Parathyroid adenoma (tissue), 2 donors: ENCODE measurements at regions not wholly inside any gene's neighbourhood (a gene's known extent, or its start where the extent isn't known, plus 50 kb on each side); places are given as distances from the start of the nearest gene placed in this dataset.

Source experiments
- H2AFZ ChIP-seq: fragments of 300-600 bp; sonication (generic); one replicate; pipeline ENCODE4 v1.7.0; 2017; ENCODE audit warnings: antibody characterized with exemption, mild to moderate bottlenecking
- H3K27ac ChIP-seq: fragments of 300-600 bp; sonication (generic); one replicate; pipeline ENCODE4 v1.7.0; 2017
- H3K27me3 ChIP-seq: fragments of 300-600 bp; sonication (generic); one replicate; pipeline ENCODE4 v1.7.0; 2017; ENCODE audit warnings: low read length; ENCODE audit not compliant: control insufficient read depth, insufficient read depth
- H3K36me3 ChIP-seq: fragments of 300-600 bp; sonication (generic); one replicate; pipeline ENCODE4 v1.7.0; 2017; ENCODE audit warnings: low read length; ENCODE audit not compliant: control insufficient read depth, insufficient read depth
- H3K4me1 ChIP-seq: fragments of 300-600 bp; sonication (generic); one replicate; pipeline ENCODE4 v1.7.0; 2017; ENCODE audit warnings: control low read depth
- H3K4me2 ChIP-seq: fragments of 300-600 bp; sonication (generic); one replicate; pipeline ENCODE4 v1.7.0; 2017; ENCODE audit warnings: low read length
- H3K4me3 ChIP-seq: fragments of 300-600 bp; sonication (generic); one replicate; pipeline ENCODE4 v1.7.0; 2017; ENCODE audit warnings: low read depth, low read length
- H3K79me2 ChIP-seq: fragments of 300-600 bp; sonication (generic); one replicate; pipeline ENCODE4 v1.7.0; 2017; ENCODE audit warnings: control low read depth
- H3K9ac ChIP-seq: fragments of 300-600 bp; sonication (generic); one replicate; pipeline ENCODE4 v1.7.0; 2017; ENCODE audit warnings: mild to moderate bottlenecking
- H3K9me3 ChIP-seq: fragments of 300-600 bp; sonication (generic); one replicate; pipeline ENCODE4 v1.7.0; 2017; ENCODE audit warnings: low read length; ENCODE audit not compliant: control insufficient read depth
- CTCF ChIP-seq: fragments of 300-600 bp; sonication (generic); IDR thresholded peaks from one replicate; pipeline ENCODE4 v1.7.0; 2017; ENCODE audit warnings: antibody characterized with exemption, mild to moderate bottlenecking
- donor health status: primary hyperparathyroidism.

- H3K9me3 ChIP-seq: no peaks in the 10 kb centered on the region
- no peak overlapping the region for H2AFZ ChIP-seq
- no peaks in the 10 kb centered on the region for H3K36me3 ChIP-seq
- H3K27ac ChIP-seq: no peak overlapping the region
- no peak overlapping the region for H3K9ac ChIP-seq
- no peaks in the 10 kb centered on the region for H3K79me2 ChIP-seq
- no peak overlapping the region for H3K4me2 ChIP-seq
- H3K4me3 ChIP-seq: no peak overlapping the region
- TF ChIP-seq CTCF: no peak
- H3K27me3 ChIP-seq: no peaks in the 10 kb centered on the region
- no peaks in the 10 kb centered on the region for H3K4me1 ChIP-seq
These were observed 378.7 kb upstream of the AZI2 start for GRCh38 chr3:28727307-28727706.

GRCh38 chr3:28738425-28738824, 389.8 kb upstream of the AZI2 start:
- H2AFZ ChIP-seq: no peak overlapping the region
- no peaks in the 10 kb centered on the region for H3K4me1 ChIP-seq
- no peak overlapping the region for H3K4me3 ChIP-seq
- H3K36me3 ChIP-seq: no peaks in the 10 kb centered on the region
- H3K27ac ChIP-seq: no peak overlapping the region
- no peak overlapping the region for H3K9ac ChIP-seq
- H3K79me2 ChIP-seq: no peaks in the 10 kb centered on the region
- H3K9me3 ChIP-seq: no peaks in the 10 kb centered on the region
- TF ChIP-seq CTCF: no peak
- H3K4me2 ChIP-seq: no peak overlapping the region
- no peaks in the 10 kb centered on the region for H3K27me3 ChIP-seq

- no peak overlapping the region for H2AFZ ChIP-seq
- no peaks in the 10 kb centered on the region for H3K36me3 ChIP-seq
- H3K27ac ChIP-seq: no peak overlapping the region
- H3K27me3 ChIP-seq: no peaks in the 10 kb centered on the region
- H3K9ac ChIP-seq: no peak overlapping the region
- H3K79me2 ChIP-seq: no peaks in the 10 kb centered on the region
- no peaks in the 10 kb centered on the region for H3K9me3 ChIP-seq
- TF ChIP-seq CTCF: no peak
- H3K4me3 ChIP-seq: no peak overlapping the region
- no peaks in the 10 kb centered on the region for H3K4me1 ChIP-seq
- H3K4me2 ChIP-seq: no peak overlapping the region
These were observed 391.0 kb upstream of the AZI2 start for GRCh38 chr3:28739647-28740046.

GRCh38 chr3:28743271-28743670, 394.6 kb upstream of the AZI2 start:
- H3K9ac ChIP-seq: no peak overlapping the region
- H3K4me2 ChIP-seq: no peak overlapping the region
- H3K9me3 ChIP-seq: no peaks in the 10 kb centered on the region
- no peak overlapping the region for H3K27ac ChIP-seq
- H3K36me3 ChIP-seq: no peaks in the 10 kb centered on the region
- H3K27me3 ChIP-seq: no peaks in the 10 kb centered on the region
- no peaks in the 10 kb centered on the region for H3K4me1 ChIP-seq
- H3K79me2 ChIP-seq: no peaks in the 10 kb centered on the region
- H2AFZ ChIP-seq: no peak overlapping the region
- no peak overlapping the region for H3K4me3 ChIP-seq
- no peak for TF ChIP-seq CTCF

GRCh38 chr3:28743831-28744230, 395.2 kb upstream of the AZI2 start:
- Histone ChIP-seq H3K9ac (no peak overlapping the region), H3K27ac (no peak overlapping the region), H3K4me1 (no peaks in the 10 kb centered on the region)

More at GRCh38 chr3:28743831-28744230, 395.2 kb upstream of the AZI2 start:
- no peaks in the 10 kb centered on the region for H3K27me3 ChIP-seq
- no peak overlapping the region for H2AFZ ChIP-seq
- no peaks in the 10 kb centered on the region for H3K36me3 ChIP-seq
- no peaks in the 10 kb centered on the region for H3K79me2 ChIP-seq
- no peak overlapping the region for H3K4me2 ChIP-seq
- no peak for TF ChIP-seq CTCF
- H3K9me3 ChIP-seq: no peaks in the 10 kb centered on the region
- no peak overlapping the region for H3K4me3 ChIP-seq
